Coronary artery (tissue), 2 donors: ENCODE measurements at regions not wholly inside any gene's neighbourhood (a gene's known extent, or its start where the extent isn't known, plus 50 kb on each side); places are given as distances from the start of the nearest gene placed in this dataset.

Source experiments
- DNase-seq: peaks from one replicate; pipeline ENCODE4 v3.0.0-alpha.2; 2017; ENCODE audit warnings: low spot score
- H3K27ac ChIP-seq, 2 donors: fragments of 200-600 bp; sonication (generic); one replicate each; pipeline ENCODE4 v1.5.1; 2016 to 2019
- H3K4me3 ChIP-seq: fragments of 200-600 bp; sonication (generic); 2 replicates; pipeline ENCODE4 v1.5.1; 2016; ENCODE audit warnings: mild to moderate bottlenecking, moderate library complexity
- CTCF ChIP-seq: fragments of 200-600 bp; sonication (generic); IDR thresholded peaks from one replicate; pipeline ENCODE4 v1.5.1; 2019; ENCODE audit warnings: antibody characterized with exemption

- TF ChIP-seq CTCF = no peak
- no peak for DNase-seq
- Histone ChIP-seq H3K27ac (no peak overlapping the region), H3K4me3 (no peak overlapping the region)
These were observed 670.0 kb upstream of the KIRREL3 start for GRCh38 chr11:127670374-127671119.

GRCh38 chr11:127656116-127656836, 655.7 kb upstream of the KIRREL3 start:
- H3K27ac ChIP-seq = no peak overlapping the region
- no peak for TF ChIP-seq CTCF
- H3K4me3 ChIP-seq = no peak overlapping the region
- no peak for DNase-seq

GRCh38 chr11:127653076-127653475, 652.5 kb upstream of the KIRREL3 start:
- Histone ChIP-seq H3K27ac (no peak overlapping the region), H3K4me3 (no peak overlapping the region)
- DNase-seq = no peak
- TF ChIP-seq CTCF = no peak

- Histone ChIP-seq H3K27ac (no peak overlapping the region), H3K4me3 (no peak overlapping the region)
- no peak for DNase-seq
- no peak for TF ChIP-seq CTCF
These were observed 651.3 kb upstream of the KIRREL3 start for GRCh38 chr11:127651888-127652221.

GRCh38 chr11:127651175-127651887, 650.8 kb upstream of the KIRREL3 start:
- TF ChIP-seq CTCF = no peak
- H3K4me3 ChIP-seq = no peak overlapping the region
- no peak overlapping the region for H3K27ac ChIP-seq
- no peak for DNase-seq

GRCh38 chr11:127649958-127650357, 649.4 kb upstream of the KIRREL3 start:
- DNase-seq = no peak
- Histone ChIP-seq H3K27ac (no peak overlapping the region), H3K4me3 (no peak overlapping the region)
- TF ChIP-seq CTCF = no peak
